MM.1S (cell line): ENCODE measurements at regions not wholly inside any gene's neighbourhood (a gene's known extent, or its start where the extent isn't known, plus 50 kb on each side); places are given as distances from the start of the nearest gene placed in this dataset.

Experiments used
- DNase-seq: peaks from one replicate; pipeline ENCODE4 v3.0.0-alpha.2; 2015
- H2AFZ ChIP-seq: fragments of 300-600 bp; sonication (generic); 2 replicates; pipeline ENCODE4 v1.6.0; 2016; ENCODE audit warnings: antibody characterized with exemption, low read length
- H3F3A ChIP-seq: fragments of 300-600 bp; sonication (generic); 2 replicates; pipeline ENCODE4 v1.6.1; 2016; ENCODE audit warnings: mild to moderate bottlenecking, antibody characterized with exemption, low read length, moderate library complexity, mixed read lengths; ENCODE audit not compliant: insufficient read depth
- H3K27ac ChIP-seq: fragments of 300-600 bp; sonication (generic); 2 replicates; pipeline ENCODE4 v1.5.1; 2016; ENCODE audit warnings: mild to moderate bottlenecking, low read length
- H3K27me3 ChIP-seq: fragments of 300-600 bp; sonication (generic); replicated peaks from 2 replicates; pipeline ENCODE4 v1.6.0; 2016; ENCODE audit warnings: low read length; ENCODE audit not compliant: insufficient read depth
- H3K36me3 ChIP-seq: fragments of 300-600 bp; sonication (generic); replicated peaks from 2 replicates; pipeline ENCODE4 v1.6.1; 2016; ENCODE audit warnings: mild to moderate bottlenecking, low read length, mixed read lengths; ENCODE audit not compliant: insufficient read depth
- H3K4me1 ChIP-seq: fragments of 300-600 bp; sonication (generic); 2 replicates; pipeline ENCODE4 v1.6.1; 2016; ENCODE audit warnings: low read length, mixed read lengths
- H3K4me2 ChIP-seq: fragments of 300-600 bp; sonication (generic); 2 replicates; pipeline ENCODE4 v1.6.0; 2016; ENCODE audit warnings: low read depth, low read length
- H3K4me3 ChIP-seq: fragments of 300-600 bp; sonication (generic); 2 replicates; pipeline ENCODE4 v1.5.1; 2016; ENCODE audit warnings: low read length, mixed read lengths
- H3K79me2 ChIP-seq: fragments of 300-600 bp; sonication (generic); 2 replicates; pipeline ENCODE4 v1.6.1; 2016; ENCODE audit warnings: mixed run types, low read length, mixed read lengths
- H3K9ac ChIP-seq: fragments of 300-600 bp; sonication (generic); 2 replicates; pipeline ENCODE4 v1.6.1; 2016; ENCODE audit warnings: low read length, mixed read lengths
- H3K9me2 ChIP-seq: fragments of 300-600 bp; sonication (generic); replicated peaks from 2 replicates; pipeline ENCODE4 v1.6.1; 2016; ENCODE audit warnings: mild to moderate bottlenecking, low read length, mixed read lengths; ENCODE audit not compliant: insufficient read depth
- H3K9me3 ChIP-seq: fragments of 300-600 bp; sonication (generic); replicated peaks from 2 replicates; pipeline ENCODE4 v1.6.1; 2016; ENCODE audit warnings: mild to moderate bottlenecking, low read length, mixed read lengths; ENCODE audit not compliant: insufficient read depth
- H4K20me1 ChIP-seq: fragments of 300-600 bp; sonication (generic); 2 replicates; pipeline ENCODE4 v1.6.1; 2016; ENCODE audit warnings: mild to moderate bottlenecking, low read length, moderate library complexity, mixed read lengths; ENCODE audit not compliant: insufficient read depth
- EZH2 ChIP-seq: fragments of 300-600 bp; sonication (generic); optimal IDR thresholded peaks from 2 replicates; pipeline ENCODE3; 2017; ENCODE audit warnings: low read depth, mild to moderate bottlenecking, antibody characterized with exemption, low read length, mixed read lengths
- EZH2phosphoT487 ChIP-seq: fragments of 300-600 bp; sonication (generic); IDR thresholded peaks from 2 replicates; pipeline ENCODE4 v1.6.1; 2018; ENCODE audit warnings: antibody characterized with exemption, low read length
- TF ChIP-seq, protein P1 (sequence below): fragments of 300-600 bp; sonication (generic); IDR thresholded peaks from 2 replicates; pipeline ENCODE4 v1.5.1; 2016; ENCODE audit warnings: antibody characterized with exemption, low read length, mixed read lengths

DNA sequence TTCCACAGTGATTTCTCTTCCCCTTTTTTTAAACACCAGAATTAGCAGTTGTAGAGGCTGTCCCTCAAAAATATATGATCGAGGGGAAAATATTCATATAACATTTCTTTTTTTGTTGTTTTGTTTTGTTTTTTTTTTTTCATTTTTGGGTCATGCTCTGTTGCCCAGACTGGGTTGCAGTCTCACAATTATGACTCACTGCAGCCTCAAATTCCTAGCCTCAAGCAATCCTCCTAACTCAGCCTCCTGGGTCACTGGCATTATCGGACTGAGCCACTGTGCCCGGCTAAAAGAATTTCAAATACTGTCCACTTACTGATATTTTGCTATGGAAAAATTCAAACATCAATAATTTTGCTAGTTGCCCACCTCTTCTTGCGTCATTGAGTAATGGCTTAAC is 134.0 kb downstream of the HFE start:
- H4K20me1 ChIP-seq, result no peaks in the 10 kb centered on the region
- peaks cover 14% of the 10 kb centered on the region for H3K4me1 ChIP-seq
- no peaks in the 10 kb centered on the region for H3K9me2 ChIP-seq
- H3F3A ChIP-seq, result peaks cover 39% of the 10 kb centered on the region
- H2AFZ ChIP-seq, result no peak overlapping the region
- H3K79me2 ChIP-seq, result no peaks in the 10 kb centered on the region
- no peak for DNase-seq
- H3K27me3 ChIP-seq, result no peaks in the 10 kb centered on the region
- no peak overlapping the region for H3K4me3 ChIP-seq
- H3K27ac ChIP-seq, result no peak overlapping the region
- TF ChIP-seq EZH2phosphoT487 (no peak), EZH2 (no peak)
- TF ChIP-seq, protein P1, sequence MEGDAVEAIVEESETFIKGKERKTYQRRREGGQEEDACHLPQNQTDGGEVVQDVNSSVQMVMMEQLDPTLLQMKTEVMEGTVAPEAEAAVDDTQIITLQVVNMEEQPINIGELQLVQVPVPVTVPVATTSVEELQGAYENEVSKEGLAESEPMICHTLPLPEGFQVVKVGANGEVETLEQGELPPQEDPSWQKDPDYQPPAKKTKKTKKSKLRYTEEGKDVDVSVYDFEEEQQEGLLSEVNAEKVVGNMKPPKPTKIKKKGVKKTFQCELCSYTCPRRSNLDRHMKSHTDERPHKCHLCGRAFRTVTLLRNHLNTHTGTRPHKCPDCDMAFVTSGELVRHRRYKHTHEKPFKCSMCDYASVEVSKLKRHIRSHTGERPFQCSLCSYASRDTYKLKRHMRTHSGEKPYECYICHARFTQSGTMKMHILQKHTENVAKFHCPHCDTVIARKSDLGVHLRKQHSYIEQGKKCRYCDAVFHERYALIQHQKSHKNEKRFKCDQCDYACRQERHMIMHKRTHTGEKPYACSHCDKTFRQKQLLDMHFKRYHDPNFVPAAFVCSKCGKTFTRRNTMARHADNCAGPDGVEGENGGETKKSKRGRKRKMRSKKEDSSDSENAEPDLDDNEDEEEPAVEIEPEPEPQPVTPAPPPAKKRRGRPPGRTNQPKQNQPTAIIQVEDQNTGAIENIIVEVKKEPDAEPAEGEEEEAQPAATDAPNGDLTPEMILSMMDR, result no peak
- H3K4me2 ChIP-seq, result no peak overlapping the region
- H3K36me3 ChIP-seq, result no peaks in the 10 kb centered on the region
- no peak overlapping the region for H3K9ac ChIP-seq
- no peaks in the 10 kb centered on the region for H3K9me3 ChIP-seq

DNA sequence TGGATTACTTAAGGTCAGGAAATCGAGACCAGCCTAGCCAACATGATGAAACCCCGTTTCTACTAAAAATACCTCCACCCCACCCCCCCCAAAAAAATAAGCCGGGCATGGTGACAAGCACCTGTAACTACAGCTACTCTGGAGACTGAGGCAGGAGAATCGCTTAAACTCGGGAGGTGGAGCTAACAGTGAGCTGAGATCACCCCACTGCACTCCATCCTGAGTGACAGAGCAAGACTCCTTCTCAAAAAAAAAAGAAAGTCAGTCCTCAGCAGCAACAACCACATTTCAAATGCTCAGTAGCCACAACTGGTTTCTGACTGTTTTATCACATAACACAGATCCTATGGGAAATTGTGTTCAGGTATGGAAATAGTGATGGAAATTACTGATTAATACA is 135.3 kb downstream of the HFE start:
- no peak overlapping the region for H2AFZ ChIP-seq
- H3K27me3 ChIP-seq, result no peaks in the 10 kb centered on the region
- peak overlapping the region; percentile 60; the same call in 1 of the 2 replicates for H3K9ac ChIP-seq
- no peaks in the 10 kb centered on the region for H3K9me2 ChIP-seq
- H3K4me2 ChIP-seq, result peak overlapping the region; percentile 76
- no peak for DNase-seq
- H3K79me2 ChIP-seq, result no peaks in the 10 kb centered on the region
- peak overlapping the region; percentile 76; the same call in 1 of the 2 replicates for H3K27ac ChIP-seq
- TF ChIP-seq EZH2 (no peak), EZH2phosphoT487 (no peak)
- TF ChIP-seq, protein P1, result no peak
- H3F3A ChIP-seq, result peaks cover 27% of the 10 kb centered on the region
- peaks cover 17% of the 10 kb centered on the region for H3K4me1 ChIP-seq
- H3K9me3 ChIP-seq, result no peaks in the 10 kb centered on the region
- H3K4me3 ChIP-seq, result peak overlapping the region; percentile 66; the same call in 1 of the 2 replicates
- no peaks in the 10 kb centered on the region for H4K20me1 ChIP-seq
- H3K36me3 ChIP-seq, result no peaks in the 10 kb centered on the region

- H3K4me2 ChIP-seq, result peak overlapping the region; percentile 76
- no peaks in the 10 kb centered on the region for H3K79me2 ChIP-seq
- H3K36me3 ChIP-seq, result no peaks in the 10 kb centered on the region
- TF ChIP-seq, protein P1, result no peak
- no peak for TF ChIP-seq EZH2phosphoT487
- no peak for TF ChIP-seq EZH2
- H3K9ac ChIP-seq, result peak overlapping the region; percentile 60
- peaks cover 20% of the 10 kb centered on the region for H3F3A ChIP-seq
- no peaks in the 10 kb centered on the region for H3K9me3 ChIP-seq
- H4K20me1 ChIP-seq, result no peaks in the 10 kb centered on the region
- H2AFZ ChIP-seq, result peak overlapping the region; percentile 55
- peak overlapping the region; percentile 76 for H3K27ac ChIP-seq
- no peaks in the 10 kb centered on the region for H3K27me3 ChIP-seq
- peak overlapping the region; percentile 66 for H3K4me3 ChIP-seq
- no peaks in the 10 kb centered on the region for H3K9me2 ChIP-seq
- H3K4me1 ChIP-seq, result peaks cover 17% of the 10 kb centered on the region
- peak; percentile 31 for DNase-seq
These were observed 136.0 kb downstream of the HFE start for GRCh38 chr6:26223228-26223627.
